Sigmoid colon (tissue), 6 donors: ENCODE measurements at regions not wholly inside any gene's neighbourhood (a gene's known extent, or its start where the extent isn't known, plus 50 kb on each side); places are given as distances from the start of the nearest gene placed in this dataset.
"Not testable (repeated sequence)": the region's sequence is repeated elsewhere in the genome, so short reads cannot be mapped to it uniquely, and the experiment has no call there.

ENCODE experiments used
- DNase-seq: peaks from one replicate; pipeline ENCODE4 v3.0.0-alpha.2; 2019
- H3K27ac ChIP-seq, 4 donors: fragments of 200-600 bp; sonication (generic); one replicate each; pipeline ENCODE4 v1.5.1; 2016 to 2019; ENCODE audit warnings: mild to moderate bottlenecking in 1 of 4
- H3K27me3 ChIP-seq, 3 donors: fragments of 200-600 bp; sonication (generic); one replicate each; pipeline ENCODE4 v1.5.1; 2019; ENCODE audit warnings: mild to moderate bottlenecking in 1 of 3
- H3K36me3 ChIP-seq, 4 donors: fragments of 200-600 bp; sonication (generic); one replicate each; pipeline ENCODE4 v1.5.1; 2016 to 2019
- H3K4me1 ChIP-seq, 4 donors: fragments of 200-600 bp; sonication (generic); one replicate each; pipeline ENCODE4 v1.5.1; 2017 to 2019
- H3K4me3 ChIP-seq, 4 donors: fragments of 200-600 bp; sonication (generic); one replicate each; pipeline ENCODE4 v1.5.1; 2017 to 2019; ENCODE audit warnings: mild to moderate bottlenecking in 2 of 4, moderate library complexity in 1 of 4
- H3K9me3 ChIP-seq, 4 donors: fragments of 200-600 bp in 3 of 4; sonication (generic) in 3 of 4; one replicate each; pipeline versions ENCODE4 v1.5.1 to v1.6.1; 2013 to 2019
- EP300 ChIP-seq, 4 donors: sonication (generic); formaldehyde crosslinking; IDR thresholded peaks; one replicate each; pipeline ENCODE4 v1.6.1; 2017; ENCODE audit warnings: antibody characterized with exemption in 4 of 4
- POLR2A ChIP-seq, 2 donors: fragments of 450-650 bp; IDR thresholded peaks; one replicate each; pipeline ENCODE4 v1.6.1; 2016; ENCODE audit warnings: antibody characterized with exemption in 2 of 2, mild to moderate bottlenecking in 2 of 2, moderate library complexity in 2 of 2
- POLR2AphosphoS5 ChIP-seq, 4 donors: sonication (generic); formaldehyde crosslinking; IDR thresholded peaks; one replicate each; pipeline ENCODE4 v1.6.1; 2017; ENCODE audit warnings: antibody characterized with exemption in 4 of 4
- WGBS, 2 donors: extraction: QIAGEN DNeasy Blood & Tissue Kit; methylation state at CpG; one replicate each; pipeline ENCODE4 v1.1.7; 2013; 5-methylcytosine and 5-hydroxymethylcytosine counted together
- intact Hi-C: fragments of 100-400 bp; cut with DNase I; formaldehyde crosslinking; loops from one replicate; pipeline ENCODE4 v1.15.1; 2023
- TF ChIP-seq, protein P1 (sequence below), 4 experiments: fragments of 450-650 bp in 3 of 4; fragments of 200-600 bp in 1 of 4; IDR thresholded peaks; one replicate each; pipeline ENCODE4 v1.5.1; 2016 to 2019; ENCODE audit warnings: antibody characterized with exemption in 4 of 4, mild to moderate bottlenecking in 3 of 4, moderate library complexity in 2 of 4
- donor health status: healthy with polysubstance abuse.
- donor health status: healthy.

DNA sequence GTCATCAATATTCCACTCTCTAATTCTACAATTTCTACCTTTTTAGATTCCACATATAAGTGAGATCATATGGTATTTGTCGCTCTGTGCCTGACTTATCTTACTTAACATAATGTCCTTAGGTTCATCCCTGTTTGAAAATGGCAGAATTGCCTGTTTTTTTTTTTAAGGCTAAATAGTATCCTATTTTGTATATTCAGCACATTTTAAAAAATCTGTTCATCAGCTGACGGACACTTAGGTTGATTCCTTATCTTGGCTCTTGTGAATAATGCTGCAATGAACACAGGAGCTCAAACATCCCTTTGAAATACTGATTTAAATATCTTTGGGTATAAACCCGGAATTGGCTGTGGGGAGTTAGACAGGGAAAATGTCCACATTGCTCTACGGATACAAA is 326.7 kb upstream of the THBS1 start:
- H3K4me3 ChIP-seq, result no peak overlapping the region
- intact Hi-C loops, result no loop called here
- TF ChIP-seq POLR2AphosphoS5 (IDR thresholded peaks at IDR 0.05), result no peak
- TF ChIP-seq EP300 (IDR thresholded peaks at IDR 0.05), result no peak
- no peak for TF ChIP-seq POLR2A (IDR thresholded peaks at IDR 0.05)
- TF ChIP-seq, protein P1, sequence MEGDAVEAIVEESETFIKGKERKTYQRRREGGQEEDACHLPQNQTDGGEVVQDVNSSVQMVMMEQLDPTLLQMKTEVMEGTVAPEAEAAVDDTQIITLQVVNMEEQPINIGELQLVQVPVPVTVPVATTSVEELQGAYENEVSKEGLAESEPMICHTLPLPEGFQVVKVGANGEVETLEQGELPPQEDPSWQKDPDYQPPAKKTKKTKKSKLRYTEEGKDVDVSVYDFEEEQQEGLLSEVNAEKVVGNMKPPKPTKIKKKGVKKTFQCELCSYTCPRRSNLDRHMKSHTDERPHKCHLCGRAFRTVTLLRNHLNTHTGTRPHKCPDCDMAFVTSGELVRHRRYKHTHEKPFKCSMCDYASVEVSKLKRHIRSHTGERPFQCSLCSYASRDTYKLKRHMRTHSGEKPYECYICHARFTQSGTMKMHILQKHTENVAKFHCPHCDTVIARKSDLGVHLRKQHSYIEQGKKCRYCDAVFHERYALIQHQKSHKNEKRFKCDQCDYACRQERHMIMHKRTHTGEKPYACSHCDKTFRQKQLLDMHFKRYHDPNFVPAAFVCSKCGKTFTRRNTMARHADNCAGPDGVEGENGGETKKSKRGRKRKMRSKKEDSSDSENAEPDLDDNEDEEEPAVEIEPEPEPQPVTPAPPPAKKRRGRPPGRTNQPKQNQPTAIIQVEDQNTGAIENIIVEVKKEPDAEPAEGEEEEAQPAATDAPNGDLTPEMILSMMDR (IDR thresholded peaks at IDR 0.05), result no peak
- DNase-seq, result no peak
- no peaks in the 10 kb centered on the region for H3K9me3 ChIP-seq
- no peak overlapping the region for H3K27ac ChIP-seq
- no peaks in the 10 kb centered on the region for H3K36me3 ChIP-seq
- 95% methylated on average over 4 of the region's 4 CpGs for WGBS, 2 donors
- no peaks in the 10 kb centered on the region for H3K27me3 ChIP-seq
- H3K4me1 ChIP-seq, result no peaks in the 10 kb centered on the region

DNA sequence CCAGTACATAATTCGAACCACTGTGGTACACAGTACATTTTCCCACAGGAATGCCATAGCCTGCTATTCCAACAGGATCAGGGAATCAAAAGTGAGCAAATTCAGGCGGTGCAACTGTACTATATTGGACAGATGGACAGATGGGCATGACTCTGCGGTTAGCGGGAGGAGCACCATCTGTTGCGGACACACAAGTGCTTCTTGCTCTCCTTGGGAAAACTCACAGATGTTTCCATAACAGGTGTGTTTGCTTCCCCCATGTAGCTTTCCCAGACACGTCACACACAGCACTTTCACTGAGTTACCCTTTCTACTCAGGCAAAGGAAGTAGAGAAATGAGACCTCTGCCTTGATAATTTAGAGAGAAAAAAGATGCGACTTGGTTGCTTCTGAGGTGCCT is 325.1 kb upstream of the THBS1 start:
- H3K4me3 ChIP-seq, result no peak overlapping the region
- H3K27ac ChIP-seq, result no peak overlapping the region
- TF ChIP-seq, protein P1 (IDR thresholded peaks at IDR 0.05), result no peak
- TF ChIP-seq EP300 (IDR thresholded peaks at IDR 0.05), result no peak
- no peak for TF ChIP-seq POLR2A (IDR thresholded peaks at IDR 0.05)
- TF ChIP-seq POLR2AphosphoS5 (IDR thresholded peaks at IDR 0.05), result no peak
- H3K4me1 ChIP-seq, result no peaks in the 10 kb centered on the region
- no peaks in the 10 kb centered on the region for H3K36me3 ChIP-seq
- intact Hi-C loops, result no loop called here
- no peaks in the 10 kb centered on the region for H3K27me3 ChIP-seq
- H3K9me3 ChIP-seq, result no peaks in the 10 kb centered on the region
- 87 to 89% methylated on average over 7 of the region's 7 CpGs for WGBS, 2 donors
- no peak for DNase-seq

DNA sequence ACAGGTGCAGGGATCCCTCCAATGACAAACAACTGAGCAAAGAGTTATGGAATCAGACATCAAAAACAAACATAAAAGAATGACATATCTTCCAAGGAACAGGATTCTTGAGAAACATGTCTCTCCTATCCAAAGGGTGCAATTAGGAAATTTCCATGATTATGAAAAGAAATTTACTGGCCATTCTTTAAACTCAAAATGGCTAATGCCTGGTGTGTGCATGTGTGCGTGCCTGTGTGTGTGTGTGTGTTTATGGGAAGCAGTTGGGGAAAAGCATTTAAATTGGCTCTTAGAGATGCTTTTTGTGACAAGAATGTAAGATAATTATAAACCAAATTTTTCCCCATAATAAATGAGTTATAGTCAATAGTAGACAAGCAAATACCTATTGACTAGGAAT is 320.5 kb upstream of the THBS1 start:
- TF ChIP-seq EP300 (IDR thresholded peaks at IDR 0.05) (no peak), POLR2A (IDR thresholded peaks at IDR 0.05) (no peak), POLR2AphosphoS5 (IDR thresholded peaks at IDR 0.05) (no peak)
- TF ChIP-seq, protein P1 (IDR thresholded peaks at IDR 0.05), result no peak
- no peak overlapping the region for H3K4me3 ChIP-seq
- 89 to 100% methylated on average over 1 of the region's 1 CpG for WGBS, 2 donors
- no peaks in the 10 kb centered on the region for H3K9me3 ChIP-seq
- DNase-seq, result no peak
- no peaks in the 10 kb centered on the region for H3K36me3 ChIP-seq
- no peaks in the 10 kb centered on the region for H3K27me3 ChIP-seq
- intact Hi-C loops, result no loop called here
- no peaks in the 10 kb centered on the region for H3K4me1 ChIP-seq
- H3K27ac ChIP-seq, result no peak overlapping the region

DNA sequence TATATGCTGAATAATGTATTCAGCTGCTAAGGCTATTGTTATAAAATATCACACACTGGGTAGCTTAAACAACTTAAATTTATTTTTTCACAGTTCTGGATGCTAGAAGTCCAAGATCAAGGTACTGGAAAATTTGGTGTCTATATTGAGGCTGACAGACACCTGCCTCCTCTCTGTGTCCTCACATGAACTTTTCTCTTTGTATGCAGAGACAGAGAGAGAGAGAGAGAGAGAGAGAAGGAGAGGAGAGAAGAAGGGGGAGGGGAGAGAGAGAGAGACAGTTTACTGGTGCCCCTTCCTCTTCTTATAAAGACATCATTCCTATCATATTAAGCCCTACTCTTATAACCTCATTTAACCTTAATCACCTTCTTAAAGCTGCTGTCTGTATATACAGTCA is 320.1 kb upstream of the THBS1 start:
- no peak overlapping the region for H3K27ac ChIP-seq
- no peaks in the 10 kb centered on the region for H3K4me1 ChIP-seq
- no peaks in the 10 kb centered on the region for H3K27me3 ChIP-seq
- H3K4me3 ChIP-seq, result no peak overlapping the region
- no peak for TF ChIP-seq POLR2AphosphoS5 (IDR thresholded peaks at IDR 0.05)
- TF ChIP-seq, protein P1 (IDR thresholded peaks at IDR 0.05), result no peak
- TF ChIP-seq EP300 (IDR thresholded peaks at IDR 0.05), result no peak
- no peak for TF ChIP-seq POLR2A (IDR thresholded peaks at IDR 0.05)
- DNase-seq, result no peak
- intact Hi-C loops, result no loop called here
- H3K9me3 ChIP-seq, result no peaks in the 10 kb centered on the region
- H3K36me3 ChIP-seq, result no peaks in the 10 kb centered on the region

DNA sequence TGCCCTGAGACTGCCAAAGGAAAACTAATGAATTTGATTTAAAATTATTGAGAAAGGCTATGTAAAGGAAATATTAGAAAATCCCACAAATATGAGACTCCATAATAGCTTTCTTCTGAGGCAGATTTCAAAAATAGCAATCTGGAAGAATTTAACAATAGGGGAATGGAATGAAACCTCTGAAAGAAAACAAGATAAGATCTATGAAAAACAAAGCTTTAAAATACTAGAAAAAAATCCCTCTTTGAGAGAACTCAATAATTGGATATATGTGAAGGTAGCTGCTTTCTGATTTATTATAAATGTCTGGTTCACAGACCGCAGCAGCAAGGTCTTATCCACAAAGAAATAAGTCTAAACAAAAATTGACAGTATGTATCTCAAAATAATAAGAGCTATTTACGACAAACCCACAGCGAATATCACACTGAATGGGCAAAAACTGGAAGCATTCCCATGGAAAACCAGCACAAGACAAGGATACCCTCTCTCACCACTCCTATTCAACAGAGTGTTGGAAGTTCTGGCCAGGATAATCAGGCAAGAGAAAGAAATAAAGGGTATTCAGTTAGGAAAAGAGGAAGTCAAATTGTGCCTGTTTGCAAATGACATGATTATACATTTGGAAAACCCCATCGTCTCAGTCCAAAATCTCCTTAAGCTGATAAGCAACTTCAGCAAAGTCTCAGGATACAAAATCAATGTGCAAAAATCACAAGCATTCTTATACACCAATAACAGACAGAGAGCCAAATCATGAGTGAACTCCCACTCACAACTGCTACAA is 319.3 kb upstream of the THBS1 start:
- H3K36me3 ChIP-seq, intact Hi-C loops, H3K9me3 ChIP-seq, H3K27me3 ChIP-seq, H3K4me3 ChIP-seq, DNase-seq, H3K4me1 ChIP-seq, H3K27ac ChIP-seq: not testable (repeated sequence)
- WGBS, 2 donors, result 77 to 88% methylated on average over 4 of the region's 4 CpGs

DNA sequence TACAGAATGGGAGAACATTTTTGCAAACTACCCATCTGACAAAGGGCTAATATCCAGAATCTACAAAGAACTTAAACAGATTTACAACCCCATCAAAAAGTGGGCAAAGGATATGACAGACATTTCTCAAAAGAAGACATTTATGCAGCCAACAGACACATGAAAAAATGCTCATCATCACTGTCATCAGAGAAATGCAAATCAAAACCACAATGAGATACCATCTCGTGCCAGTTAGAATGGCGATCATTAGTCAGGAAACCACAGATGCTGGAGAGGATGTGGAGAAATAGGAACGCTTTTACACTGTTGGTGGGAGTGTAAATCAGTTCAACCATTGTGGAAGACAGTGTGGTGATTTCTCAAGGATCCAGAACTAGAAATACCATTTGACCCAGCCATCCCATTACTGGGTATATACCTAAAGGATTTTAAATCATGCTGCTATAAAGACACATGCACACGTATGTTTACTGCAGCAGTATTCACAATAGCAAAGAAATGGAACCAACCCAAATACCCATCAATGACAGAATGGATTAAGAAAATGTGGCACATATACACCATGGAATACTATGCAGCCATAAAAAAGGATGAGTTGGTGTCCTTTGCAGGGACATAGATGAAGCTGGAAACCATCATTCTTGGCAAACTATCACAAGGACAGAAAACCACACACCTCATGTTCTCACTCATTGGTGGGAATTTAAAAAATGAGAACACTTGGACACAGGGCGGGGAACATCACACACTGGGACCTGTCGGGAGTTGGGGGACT is 317.7 kb upstream of the THBS1 start:
- DNase-seq, H3K4me1 ChIP-seq, H3K27me3 ChIP-seq, H3K9me3 ChIP-seq, intact Hi-C loops, H3K4me3 ChIP-seq, H3K27ac ChIP-seq, H3K36me3 ChIP-seq: not testable (repeated sequence)
- 74 to 93% methylated on average over 6 of the region's 6 CpGs for WGBS, 2 donors
